CD8-positive, alpha-beta memory T cell (primary cell): ENCODE measurements at regions not wholly inside any gene's neighbourhood (a gene's known extent, or its start where the extent isn't known, plus 50 kb on each side); places are given as distances from the start of the nearest gene placed in this dataset.

Source experiments
- CTCF ChIA-PET: fragments of 350-600 bp; sonication (Branson Sonifier 250); formaldehyde crosslinking; loops from one replicate; lab custom pipeline; 2021; ENCODE audit warnings: antibody characterized with exemption; lab: Charles Lee
- POLR2A ChIA-PET: fragments of 350-600 bp; sonication (Branson Sonifier 250); formaldehyde crosslinking; loops from one replicate; lab custom pipeline; 2021; ENCODE audit warnings: antibody characterized with exemption; lab: Charles Lee
- DNase-seq, 5 donors: peaks; one replicate each; pipeline versions ENCODE4 v3.0.0 to v3.0.0-alpha.2; 2020 to 2022; ENCODE audit warnings: mixed read lengths in 1 of 5
- H3K27ac ChIP-seq: one replicate; pipeline ENCODE4 v1.7.0; 2013; ENCODE audit warnings: low read depth, mild to moderate bottlenecking, low read length, moderate library complexity
- H3K27me3 ChIP-seq: 2 replicates; pipeline ENCODE4 v1.7.0; 2013; ENCODE audit warnings: low read length, mild to moderate bottlenecking; ENCODE audit not compliant: insufficient read depth, poor library complexity, severe bottlenecking
- H3K36me3 ChIP-seq: 2 replicates; pipeline ENCODE4 v1.7.0; 2013; ENCODE audit warnings: mild to moderate bottlenecking, low read length, moderate library complexity; ENCODE audit not compliant: insufficient read depth
- H3K4me1 ChIP-seq: 2 replicates; pipeline ENCODE4 v1.7.0; 2013; ENCODE audit warnings: mild to moderate bottlenecking, low read length, moderate library complexity; ENCODE audit not compliant: insufficient read depth
- H3K4me3 ChIP-seq: 2 replicates; pipeline ENCODE4 v1.7.0; 2013; ENCODE audit warnings: mild to moderate bottlenecking, low read length
- H3K9me3 ChIP-seq: 2 replicates; pipeline ENCODE4 v1.7.0; 2013; ENCODE audit warnings: mild to moderate bottlenecking, low read length
- H3K27ac Mint-ChIP-seq, 8 donors: one replicate each; pipeline ENCODE4 v1.8.0; 2020 to 2021; ENCODE audit warnings: mixed read lengths in 8 of 8, mild to moderate bottlenecking in 6 of 8, inconsistent platforms in 3 of 8, moderate library complexity in 3 of 8
- H3K27me3 Mint-ChIP-seq, 2 donors: one replicate each; pipeline ENCODE4 v1.8.0; 2020 to 2021; ENCODE audit warnings: mixed read lengths in 2 of 2, mild to moderate bottlenecking in 1 of 2, moderate library complexity in 1 of 2
- H3K36me3 Mint-ChIP-seq, 3 donors: one replicate each; pipeline ENCODE4 v1.8.0; 2020 to 2021; ENCODE audit warnings: mixed read lengths in 3 of 3, inconsistent platforms in 1 of 3, mild to moderate bottlenecking in 1 of 3
- H3K4me1 Mint-ChIP-seq, 3 donors: one replicate each; pipeline ENCODE4 v1.8.0; 2020 to 2021; ENCODE audit warnings: mixed read lengths in 3 of 3, inconsistent platforms in 1 of 3, mild to moderate bottlenecking in 1 of 3
- H3K4me3 Mint-ChIP-seq, 7 donors: one replicate each; pipeline ENCODE4 v1.8.0; 2020 to 2021; ENCODE audit warnings: mixed read lengths in 7 of 7, mild to moderate bottlenecking in 6 of 7, moderate library complexity in 4 of 7, inconsistent platforms in 2 of 7
- H3K9me3 Mint-ChIP-seq, 5 donors: one replicate each; pipeline ENCODE4 v1.8.0; 2020 to 2022; ENCODE audit warnings: mixed read lengths in 5 of 5, mild to moderate bottlenecking in 3 of 5, moderate library complexity in 2 of 5, inconsistent platforms in 1 of 5

DNA sequence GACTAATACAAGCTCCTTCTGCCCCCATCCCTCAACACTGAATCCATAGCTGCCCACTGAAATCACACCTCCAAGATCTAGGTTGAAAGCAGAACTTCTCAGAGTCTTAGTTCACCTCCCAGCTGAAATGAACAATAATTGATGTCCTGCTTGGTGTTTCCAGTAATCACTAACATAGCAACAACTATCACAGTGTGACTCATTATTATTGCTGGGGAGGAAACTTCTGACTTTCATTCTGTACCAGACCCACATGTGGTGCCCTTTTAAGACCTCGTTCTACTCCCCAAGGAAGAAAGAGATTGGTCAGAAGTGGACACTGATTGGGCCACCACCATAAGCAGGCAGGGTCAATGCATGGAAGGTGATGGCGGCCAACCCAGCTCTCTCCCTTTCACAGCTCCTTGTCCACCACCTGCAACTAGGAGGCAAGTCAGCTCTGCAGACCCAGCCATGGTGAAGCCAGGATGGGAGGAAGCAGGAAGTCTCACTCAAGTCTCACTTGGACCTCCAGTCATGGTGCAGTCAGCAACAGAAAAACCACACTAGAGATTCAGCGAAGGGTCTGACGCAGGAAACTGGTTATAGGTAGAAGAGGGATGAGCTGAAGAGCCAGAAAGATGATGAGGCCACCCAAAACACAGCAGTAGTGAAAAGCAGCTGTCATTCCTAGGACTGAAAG, 720.2 kb downstream of the PTPRU start:
- Mint-ChIP-seq H3K4me1 (no peaks in the 10 kb centered on the region), H3K36me3 (no peaks in the 10 kb centered on the region), H3K27ac (peak overlapping the region in 1 of 8 donors; percentile 51), H3K4me3 (no peak overlapping the region), H3K27me3 (peaks cover 9 to 10% of the 10 kb centered on the region in 2 donors), H3K9me3 (peaks cover 0 to 2% (median 0%) of the 10 kb centered on the region in 5 donors)
- H3K27ac ChIP-seq = no peak overlapping the region
- no peaks in the 10 kb centered on the region for H3K36me3 ChIP-seq
- DNase-seq = no peak
- H3K4me3 ChIP-seq = no peak overlapping the region
- H3K9me3 ChIP-seq = no peaks in the 10 kb centered on the region
- no peaks in the 10 kb centered on the region for H3K27me3 ChIP-seq
- no peaks in the 10 kb centered on the region for H3K4me1 ChIP-seq
- ChIA-PET POLR2A (no interaction called here), CTCF (no interaction called here)

- no peaks in the 10 kb centered on the region for H3K36me3 Mint-ChIP-seq
- Histone ChIP-seq H3K36me3 (no peaks in the 10 kb centered on the region), H3K4me1 (no peaks in the 10 kb centered on the region), H3K27me3 (no peaks in the 10 kb centered on the region), H3K9me3 (no peaks in the 10 kb centered on the region), H3K27ac (no peak overlapping the region), H3K4me3 (no peak overlapping the region)
- CTCF ChIA-PET = no interaction called here
- DNase-seq = no peak
- H3K27ac Mint-ChIP-seq = no peak overlapping the region
- no peak overlapping the region for H3K4me3 Mint-ChIP-seq
- POLR2A ChIA-PET = no interaction called here
- H3K27me3 Mint-ChIP-seq = peaks cover 10 to 17% of the 10 kb centered on the region in 2 donors
- peaks cover 0 to 2% (median 0%) of the 10 kb centered on the region in 5 donors for H3K9me3 Mint-ChIP-seq
- H3K4me1 Mint-ChIP-seq = no peaks in the 10 kb centered on the region
Observed at GRCh38 chr1:29954591-29954990, 718.3 kb downstream of the PTPRU start.

GRCh38 chr1:29953961-29954360, 717.6 kb downstream of the PTPRU start:
- Mint-ChIP-seq H3K4me1 (no peaks in the 10 kb centered on the region), H3K4me3 (no peak overlapping the region), H3K9me3 (peaks cover 0 to 2% (median 0%) of the 10 kb centered on the region in 5 donors), H3K27ac (no peak overlapping the region), H3K27me3 (peaks cover 10 to 14% of the 10 kb centered on the region in 2 donors), H3K36me3 (no peaks in the 10 kb centered on the region)
- CTCF ChIA-PET = no interaction called here
- DNase-seq = no peak
- POLR2A ChIA-PET = no interaction called here
- Histone ChIP-seq H3K27me3 (no peaks in the 10 kb centered on the region), H3K4me3 (no peak overlapping the region), H3K36me3 (no peaks in the 10 kb centered on the region), H3K9me3 (no peaks in the 10 kb centered on the region), H3K4me1 (no peaks in the 10 kb centered on the region), H3K27ac (no peak overlapping the region)

- Mint-ChIP-seq H3K4me1 (no peaks in the 10 kb centered on the region), H3K27me3 (peaks cover 10 to 27% of the 10 kb centered on the region in 2 donors), H3K9me3 (no peaks in the 10 kb centered on the region), H3K36me3 (no peaks in the 10 kb centered on the region), H3K27ac (no peak overlapping the region), H3K4me3 (no peak overlapping the region)
- ChIA-PET POLR2A (no interaction called here), CTCF (no interaction called here)
- Histone ChIP-seq H3K4me3 (no peak overlapping the region), H3K9me3 (no peaks in the 10 kb centered on the region), H3K4me1 (no peaks in the 10 kb centered on the region), H3K27ac (no peak overlapping the region), H3K36me3 (no peaks in the 10 kb centered on the region), H3K27me3 (no peaks in the 10 kb centered on the region)
- no peak for DNase-seq
Observed at GRCh38 chr1:29949676-29950075, 713.4 kb downstream of the PTPRU start.

GRCh38 chr1:29948581-29948980, 712.3 kb downstream of the PTPRU start:
- Mint-ChIP-seq H3K36me3 (no peaks in the 10 kb centered on the region), H3K27ac (no peak overlapping the region), H3K4me1 (no peaks in the 10 kb centered on the region), H3K9me3 (no peaks in the 10 kb centered on the region), H3K27me3 (peaks cover 10 to 27% of the 10 kb centered on the region in 2 donors), H3K4me3 (no peak overlapping the region)
- CTCF ChIA-PET = no interaction called here
- POLR2A ChIA-PET = no interaction called here
- no peak for DNase-seq
- Histone ChIP-seq H3K4me1 (no peaks in the 10 kb centered on the region), H3K36me3 (no peaks in the 10 kb centered on the region), H3K27me3 (no peaks in the 10 kb centered on the region), H3K9me3 (no peaks in the 10 kb centered on the region), H3K27ac (no peak overlapping the region), H3K4me3 (no peak overlapping the region)

DNA sequence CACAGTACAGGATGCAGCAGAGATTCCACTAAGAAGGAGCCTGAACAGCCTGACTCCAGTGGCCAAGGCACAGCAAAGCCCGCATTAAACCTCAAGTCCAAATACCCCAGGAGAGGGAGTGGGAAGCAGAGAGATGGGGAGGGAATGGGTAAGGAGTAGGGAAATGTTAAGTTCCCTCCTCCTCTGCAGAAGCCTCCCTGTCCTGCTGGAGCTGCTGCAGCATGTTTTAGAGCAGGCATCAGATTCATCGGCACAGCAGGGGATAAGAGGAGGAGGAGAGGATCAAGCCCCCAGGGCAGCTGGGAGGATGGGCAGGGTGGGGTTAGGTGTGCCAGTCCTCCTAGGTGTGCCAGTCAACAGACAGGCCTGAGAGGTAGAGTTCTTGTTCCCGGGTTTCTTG, 709.7 kb downstream of the PTPRU start:
- DNase-seq = no peak
- H3K27ac Mint-ChIP-seq = no peak overlapping the region
- H3K9me3 Mint-ChIP-seq = peaks cover 0 to 3% (median 0%) of the 10 kb centered on the region in 5 donors
- ChIA-PET POLR2A (no interaction called here), CTCF (no interaction called here)
- no peak overlapping the region for H3K27ac ChIP-seq
- H3K36me3 ChIP-seq = no peaks in the 10 kb centered on the region
- no peak overlapping the region for H3K4me3 Mint-ChIP-seq
- H3K4me1 ChIP-seq = no peaks in the 10 kb centered on the region
- no peaks in the 10 kb centered on the region for H3K36me3 Mint-ChIP-seq
- no peak overlapping the region for H3K4me3 ChIP-seq
- no peaks in the 10 kb centered on the region for H3K4me1 Mint-ChIP-seq
- H3K27me3 Mint-ChIP-seq = peaks cover 5 to 22% of the 10 kb centered on the region in 2 donors
- no peaks in the 10 kb centered on the region for H3K27me3 ChIP-seq
- no peaks in the 10 kb centered on the region for H3K9me3 ChIP-seq

- no peak for DNase-seq
- POLR2A ChIA-PET = no interaction called here
- no peaks in the 10 kb centered on the region for H3K36me3 ChIP-seq
- peaks cover 4 to 18% of the 10 kb centered on the region in 2 donors for H3K27me3 Mint-ChIP-seq
- no peaks in the 10 kb centered on the region for H3K27me3 ChIP-seq
- H3K4me1 Mint-ChIP-seq = no peaks in the 10 kb centered on the region
- H3K27ac ChIP-seq = no peak overlapping the region
- H3K36me3 Mint-ChIP-seq = no peaks in the 10 kb centered on the region
- no peaks in the 10 kb centered on the region for H3K4me1 ChIP-seq
- no peak overlapping the region for H3K4me3 Mint-ChIP-seq
- H3K9me3 Mint-ChIP-seq = peaks cover 0 to 3% (median 0%) of the 10 kb centered on the region in 5 donors
- no peak overlapping the region for H3K4me3 ChIP-seq
- H3K9me3 ChIP-seq = no peaks in the 10 kb centered on the region
- no peak overlapping the region for H3K27ac Mint-ChIP-seq
- CTCF ChIA-PET = no interaction called here
Observed at GRCh38 chr1:29945426-29945825, 709.1 kb downstream of the PTPRU start.

GRCh38 chr1:29944253-29944905, 708.1 kb downstream of the PTPRU start:
- Mint-ChIP-seq H3K4me3 (no peak overlapping the region), H3K9me3 (peaks cover 0 to 3% (median 0%) of the 10 kb centered on the region in 5 donors), H3K27ac (no peak overlapping the region), H3K36me3 (no peaks in the 10 kb centered on the region), H3K27me3 (peaks cover 8 to 23% of the 10 kb centered on the region in 2 donors), H3K4me1 (no peaks in the 10 kb centered on the region)
- Histone ChIP-seq H3K4me1 (no peaks in the 10 kb centered on the region), H3K27ac (no peak overlapping the region), H3K9me3 (no peaks in the 10 kb centered on the region), H3K36me3 (no peaks in the 10 kb centered on the region), H3K27me3 (no peaks in the 10 kb centered on the region), H3K4me3 (no peak overlapping the region)
- POLR2A ChIA-PET = no interaction called here
- CTCF ChIA-PET = no interaction called here
- DNase-seq = no peak
